Adrenal gland (tissue), 9 donors: ENCODE measurements at regions not wholly inside any gene's neighbourhood (a gene's known extent, or its start where the extent isn't known, plus 50 kb on each side); places are given as distances from the start of the nearest gene placed in this dataset.
"Not testable (repeated sequence)": the region's sequence is repeated elsewhere in the genome, so short reads cannot be mapped to it uniquely, and the experiment has no call there.

Source experiments
- DNase-seq, 7 donors: peaks; one replicate each; pipeline ENCODE4 v3.0.0-alpha.2; 2019 to 2020
- H3K27ac ChIP-seq, 5 donors: fragments of 200-600 bp; sonication (generic) in 4 of 5; 1 replicate in 3 of 5; 2 replicates in 2 of 5; pipeline versions ENCODE4 v1.5.1 to v1.8.0; 2016 to 2020; ENCODE audit warnings: mild to moderate bottlenecking in 1 of 5
- H3K27me3 ChIP-seq: fragments of 200-600 bp; 2 replicates; pipeline ENCODE4 v1.8.0; 2021
- H3K36me3 ChIP-seq, 2 donors: fragments of 200-600 bp; replicated peaks in 1 of 2; 1 replicate in 1 of 2; 2 replicates in 1 of 2; pipeline versions ENCODE4 v1.5.1 to v1.8.0; 2018 to 2022
- H3K4me1 ChIP-seq, 2 donors: fragments of 200-600 bp; replicated peaks in 1 of 2; 1 replicate in 1 of 2; 2 replicates in 1 of 2; pipeline versions ENCODE4 v1.5.1 to v1.8.0; 2018 to 2021
- H3K4me3 ChIP-seq, 4 donors: fragments of 200-600 bp; sonication (generic) in 3 of 4; one replicate each; pipeline ENCODE4 v1.5.1; 2016 to 2018
- H3K9me3 ChIP-seq, 3 donors: fragments of 200-600 bp; sonication (generic) in 1 of 3; replicated peaks in 1 of 3; 1 replicate in 2 of 3; 2 replicates in 1 of 3; pipeline versions ENCODE4 v1.5.1 to v1.8.0; 2016 to 2021
- POLR2A ChIP-seq, 2 donors: fragments of 450-650 bp; IDR thresholded peaks; one replicate each; pipeline ENCODE4 v1.6.1; 2017; ENCODE audit warnings: antibody characterized with exemption in 2 of 2, mild to moderate bottlenecking in 2 of 2, moderate library complexity in 1 of 2
- WGBS, 4 donors: extraction: QIAGEN DNeasy Blood & Tissue Kit in 2 of 4; methylation state at CpG; one replicate each; pipeline versions ENCODE4 v1.1.5 to v1.1.7; 2013 to 2017; 5-methylcytosine and 5-hydroxymethylcytosine counted together
- intact Hi-C, 2 donors: fragments of 100-400 bp; cut with DNase I; formaldehyde crosslinking; loops; one replicate each; pipeline versions ENCODE4 v1.14.1 to v1.15.0; 2022 to 2023
- TF ChIP-seq, protein P1 (sequence below), 6 experiments: fragments of 450-650 bp in 4 of 6; fragments of 200-600 bp in 2 of 6; sonication (generic) in 1 of 6; IDR thresholded peaks; 1 replicate in 5 of 6; 2 replicates in 1 of 6; pipeline versions ENCODE4 v1.5.1 to v1.8.0; 2016 to 2021; ENCODE audit warnings: antibody characterized with exemption in 6 of 6, mild to moderate bottlenecking in 2 of 6, moderate library complexity in 1 of 6
- donor health status: healthy with polysubstance abuse.
- donor health status: Bipolar disorder and iron deficiency.
- donor health status: DM: yes; HTN: yes; CAD: no.
- donor health status: DM: no; HTN: no; CAD: no.
- donor health status: DM: no; HTN: no; CAD: no.

DNA sequence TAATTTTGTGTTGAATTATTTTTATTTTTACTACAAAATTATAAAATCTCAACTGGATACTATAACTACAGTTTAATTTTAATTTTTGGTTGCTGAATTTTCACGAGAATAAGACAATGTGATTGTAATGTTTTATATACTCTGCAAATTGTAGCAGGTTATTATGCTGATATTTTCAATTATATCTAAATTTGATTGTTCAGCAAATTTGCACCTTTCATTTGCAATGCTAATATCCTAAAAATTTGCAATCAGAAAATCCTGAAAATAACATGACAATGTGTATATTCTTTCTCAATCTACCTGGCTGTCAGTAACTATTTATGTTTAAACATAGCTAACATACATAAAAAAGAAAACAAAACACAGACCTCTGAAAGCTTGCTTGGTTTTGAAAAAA lies 932.2 kb upstream of the LRFN5 start:
- intact Hi-C loops = no loop called here
- no peak for DNase-seq
- WGBS, 4 donors = 54 to 61% (median 57%) methylated on average over 1 of the region's 1 CpG

GRCh38 chr14:40656311-40656710 lies 950.4 kb upstream of the LRFN5 start:
- H3K27me3 ChIP-seq = no peaks in the 10 kb centered on the region
- DNase-seq = no peak
- intact Hi-C loops = no loop called here
- no peak overlapping the region for H3K27ac ChIP-seq
- no peaks in the 10 kb centered on the region for H3K9me3 ChIP-seq
- H3K4me1 ChIP-seq = no peaks in the 10 kb centered on the region
- no peaks in the 10 kb centered on the region for H3K36me3 ChIP-seq
- TF ChIP-seq, protein P1, sequence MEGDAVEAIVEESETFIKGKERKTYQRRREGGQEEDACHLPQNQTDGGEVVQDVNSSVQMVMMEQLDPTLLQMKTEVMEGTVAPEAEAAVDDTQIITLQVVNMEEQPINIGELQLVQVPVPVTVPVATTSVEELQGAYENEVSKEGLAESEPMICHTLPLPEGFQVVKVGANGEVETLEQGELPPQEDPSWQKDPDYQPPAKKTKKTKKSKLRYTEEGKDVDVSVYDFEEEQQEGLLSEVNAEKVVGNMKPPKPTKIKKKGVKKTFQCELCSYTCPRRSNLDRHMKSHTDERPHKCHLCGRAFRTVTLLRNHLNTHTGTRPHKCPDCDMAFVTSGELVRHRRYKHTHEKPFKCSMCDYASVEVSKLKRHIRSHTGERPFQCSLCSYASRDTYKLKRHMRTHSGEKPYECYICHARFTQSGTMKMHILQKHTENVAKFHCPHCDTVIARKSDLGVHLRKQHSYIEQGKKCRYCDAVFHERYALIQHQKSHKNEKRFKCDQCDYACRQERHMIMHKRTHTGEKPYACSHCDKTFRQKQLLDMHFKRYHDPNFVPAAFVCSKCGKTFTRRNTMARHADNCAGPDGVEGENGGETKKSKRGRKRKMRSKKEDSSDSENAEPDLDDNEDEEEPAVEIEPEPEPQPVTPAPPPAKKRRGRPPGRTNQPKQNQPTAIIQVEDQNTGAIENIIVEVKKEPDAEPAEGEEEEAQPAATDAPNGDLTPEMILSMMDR (IDR thresholded peaks at IDR 0.05) = no peak
- TF ChIP-seq POLR2A (IDR thresholded peaks at IDR 0.05) = no peak
- H3K4me3 ChIP-seq = no peak overlapping the region

More for the DNA sequence above, 932.2 kb upstream of the LRFN5 start:
- Histone ChIP-seq H3K9me3 (no peaks in the 10 kb centered on the region), H3K27me3 (no peaks in the 10 kb centered on the region), H3K4me3 (no peak overlapping the region), H3K27ac (no peak overlapping the region), H3K36me3 (no peaks in the 10 kb centered on the region), H3K4me1 (no peaks in the 10 kb centered on the region)
- TF ChIP-seq POLR2A (IDR thresholded peaks at IDR 0.05) = no peak
- TF ChIP-seq, protein P1 (IDR thresholded peaks at IDR 0.05) = no peak

DNA sequence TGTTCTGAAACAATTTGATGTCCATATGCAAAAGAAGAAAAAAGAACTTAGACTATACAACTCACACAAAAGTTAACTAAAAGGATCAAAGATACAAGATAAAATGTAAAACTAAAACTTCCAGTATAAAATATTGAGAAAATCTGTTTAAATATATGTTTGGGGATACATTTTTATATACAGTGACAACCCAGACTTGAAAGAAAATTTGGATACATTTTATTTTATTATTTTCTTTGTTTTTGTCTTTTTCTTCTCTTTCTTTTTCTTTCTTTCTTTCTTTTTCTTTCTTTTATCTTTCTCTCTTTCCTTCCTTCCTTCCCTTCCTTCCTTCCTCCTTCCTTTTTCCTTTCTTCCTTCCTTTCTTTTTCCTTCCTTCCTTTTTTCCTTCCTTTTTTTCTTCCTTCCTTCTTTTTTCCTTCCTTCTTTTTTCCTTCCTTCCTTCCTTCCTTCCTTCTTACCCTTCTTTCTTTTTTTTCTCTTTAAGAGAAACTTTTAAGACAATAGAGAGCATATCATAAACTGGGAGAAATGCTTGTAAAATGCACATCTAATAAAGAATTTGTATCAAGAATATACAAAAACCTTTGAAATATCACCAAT lies 954.5 kb upstream of the LRFN5 start:
- Histone ChIP-seq H3K9me3 (no peaks in the 10 kb centered on the region), H3K4me3 (no peak overlapping the region), H3K27ac (no peak overlapping the region), H3K4me1 (no peaks in the 10 kb centered on the region), H3K36me3 (no peaks in the 10 kb centered on the region), H3K27me3 (no peaks in the 10 kb centered on the region)
- DNase-seq = no peak
- intact Hi-C loops = no loop called here
- TF ChIP-seq, protein P1 (IDR thresholded peaks at IDR 0.05) = no peak
- no peak for TF ChIP-seq POLR2A (IDR thresholded peaks at IDR 0.05)

GRCh38 chr14:40630471-40630870 lies 976.2 kb upstream of the LRFN5 start:
- TF ChIP-seq, protein P1 (IDR thresholded peaks at IDR 0.05) = no peak
- no peak for TF ChIP-seq POLR2A (IDR thresholded peaks at IDR 0.05)
- Histone ChIP-seq H3K4me3 (no peak overlapping the region), H3K4me1 (no peaks in the 10 kb centered on the region), H3K9me3 (no peaks in the 10 kb centered on the region), H3K27me3 (no peaks in the 10 kb centered on the region), H3K27ac (no peak overlapping the region), H3K36me3 (no peaks in the 10 kb centered on the region)
- WGBS, 4 donors = 32 to 62% (median 35%) methylated on average over 1 of the region's 1 CpG
- no peak for DNase-seq
- intact Hi-C loops = no loop called here

- H3K4me3 ChIP-seq, H3K4me1 ChIP-seq, DNase-seq, intact Hi-C loops, H3K27ac ChIP-seq, H3K9me3 ChIP-seq, H3K36me3 ChIP-seq, H3K27me3 ChIP-seq: not testable (repeated sequence)
- 91 to 99% (median 95%) methylated on average over 11 to 40 of the region's 44 CpGs for WGBS, 4 donors
These were observed 977.0 kb upstream of the LRFN5 start for GRCh38 chr14:40629551-40630137.
